ENCODE measurements at regions not wholly inside any gene's neighbourhood (a gene's known extent, or its start where the extent isn't known, plus 50 kb on each side); places are given as distances from the start of the nearest gene placed in this dataset.

DNA sequence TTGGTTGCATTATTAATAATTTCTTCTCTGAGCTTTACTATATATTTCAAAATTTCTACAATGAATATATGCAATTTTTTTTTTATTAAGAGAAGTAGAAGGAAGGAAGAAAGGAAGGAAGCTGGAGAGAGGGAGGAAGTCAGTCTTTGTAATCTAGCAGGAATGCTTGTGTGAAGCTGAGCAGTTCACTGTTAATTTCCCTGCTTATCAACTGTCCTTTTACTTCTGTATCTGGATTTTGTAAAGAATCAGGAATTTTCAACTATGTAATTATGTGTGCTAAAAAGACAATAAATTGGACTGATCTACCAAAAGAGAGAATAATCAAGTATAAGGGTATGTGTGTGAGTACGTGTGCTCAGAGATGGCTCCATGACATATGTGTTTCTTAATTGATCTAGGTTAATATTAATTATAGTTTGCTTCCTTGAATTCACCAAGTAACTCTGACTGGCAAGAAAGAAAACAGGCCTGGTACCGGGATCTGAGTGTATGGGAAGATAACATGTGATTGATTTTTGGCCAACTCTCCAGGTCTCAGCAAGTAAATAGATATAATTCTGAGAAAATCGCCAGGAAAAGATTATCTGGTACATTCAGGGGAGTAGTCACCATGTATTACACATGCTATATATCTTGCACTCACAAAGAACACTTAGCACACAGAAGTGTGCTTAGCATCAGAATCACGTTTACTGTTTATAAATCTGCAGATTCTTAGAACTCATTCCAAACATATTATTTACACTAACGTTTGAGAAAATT lies 1758.8 kb upstream of the WWC1 start:
- TF ChIP-seq, protein P1, sequence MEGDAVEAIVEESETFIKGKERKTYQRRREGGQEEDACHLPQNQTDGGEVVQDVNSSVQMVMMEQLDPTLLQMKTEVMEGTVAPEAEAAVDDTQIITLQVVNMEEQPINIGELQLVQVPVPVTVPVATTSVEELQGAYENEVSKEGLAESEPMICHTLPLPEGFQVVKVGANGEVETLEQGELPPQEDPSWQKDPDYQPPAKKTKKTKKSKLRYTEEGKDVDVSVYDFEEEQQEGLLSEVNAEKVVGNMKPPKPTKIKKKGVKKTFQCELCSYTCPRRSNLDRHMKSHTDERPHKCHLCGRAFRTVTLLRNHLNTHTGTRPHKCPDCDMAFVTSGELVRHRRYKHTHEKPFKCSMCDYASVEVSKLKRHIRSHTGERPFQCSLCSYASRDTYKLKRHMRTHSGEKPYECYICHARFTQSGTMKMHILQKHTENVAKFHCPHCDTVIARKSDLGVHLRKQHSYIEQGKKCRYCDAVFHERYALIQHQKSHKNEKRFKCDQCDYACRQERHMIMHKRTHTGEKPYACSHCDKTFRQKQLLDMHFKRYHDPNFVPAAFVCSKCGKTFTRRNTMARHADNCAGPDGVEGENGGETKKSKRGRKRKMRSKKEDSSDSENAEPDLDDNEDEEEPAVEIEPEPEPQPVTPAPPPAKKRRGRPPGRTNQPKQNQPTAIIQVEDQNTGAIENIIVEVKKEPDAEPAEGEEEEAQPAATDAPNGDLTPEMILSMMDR (IDR thresholded peaks at IDR 0.05; ENCODE audit: extremely low read depth, low read depth, low read length) = no peak
- DNase-seq (ENCODE audit: insufficient read length, low spot score, missing footprints) = no peak
- no peak overlapping the region for H3K27ac ChIP-seq (ENCODE audit: low read depth, low read length)
- no peak overlapping the region for H3K4me3 ChIP-seq (ENCODE audit: insufficient read depth, low read length)
- no peaks in the 10 kb centered on the region for H4K20me1 ChIP-seq (ENCODE audit: insufficient read depth, low read length)
- no peaks in the 10 kb centered on the region for H3K9me3 ChIP-seq (ENCODE audit: low read depth, low read length)
- H3K4me2 ChIP-seq (ENCODE audit: insufficient read depth, low read length) = no peak overlapping the region
- H3K36me3 ChIP-seq (ENCODE audit: insufficient read depth, low read length) = no peaks in the 10 kb centered on the region
- no peak overlapping the region for H2AFZ ChIP-seq (ENCODE audit: low read length)
- no peaks in the 10 kb centered on the region for H3K4me1 ChIP-seq (ENCODE audit: insufficient read depth, low read length)
- no peaks in the 10 kb centered on the region for H3K79me2 ChIP-seq (ENCODE audit: insufficient read depth, low read length)
- no peaks in the 10 kb centered on the region for H3K27me3 ChIP-seq (ENCODE audit: insufficient read depth, low read length)

DNA sequence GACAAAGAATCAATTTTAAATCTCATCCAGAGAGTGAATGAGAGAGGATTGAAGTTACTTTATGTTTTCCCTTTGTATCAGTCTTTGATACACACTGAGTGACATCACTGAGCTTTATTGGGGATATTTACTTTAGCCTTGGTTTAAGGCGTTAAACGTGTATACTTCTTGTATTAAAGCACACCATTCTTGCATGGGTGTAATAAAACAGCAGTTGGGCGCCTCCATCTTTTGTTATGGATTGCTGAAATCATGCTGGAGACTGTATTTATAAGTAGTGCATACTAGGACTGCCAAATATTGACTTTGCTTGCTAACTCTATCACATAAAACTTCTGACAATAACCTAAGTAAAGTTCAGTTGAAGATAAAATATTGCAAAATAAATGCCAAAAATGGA lies 1755.8 kb upstream of the WWC1 start:
- DNase-seq (ENCODE audit: insufficient read length, low spot score, missing footprints) = no peak
- Histone ChIP-seq H3K4me1 (ENCODE audit: insufficient read depth, low read length) (no peaks in the 10 kb centered on the region), H4K20me1 (ENCODE audit: insufficient read depth, low read length) (no peaks in the 10 kb centered on the region), H2AFZ (ENCODE audit: low read length) (no peak overlapping the region), H3K4me2 (ENCODE audit: insufficient read depth, low read length) (no peak overlapping the region), H3K9me3 (ENCODE audit: low read depth, low read length) (peaks cover 2% of the 10 kb centered on the region), H3K79me2 (ENCODE audit: insufficient read depth, low read length) (no peaks in the 10 kb centered on the region), H3K4me3 (ENCODE audit: insufficient read depth, low read length) (no peak overlapping the region), H3K27me3 (ENCODE audit: insufficient read depth, low read length) (no peaks in the 10 kb centered on the region), H3K27ac (ENCODE audit: low read depth, low read length) (no peak overlapping the region), H3K36me3 (ENCODE audit: insufficient read depth, low read length) (no peaks in the 10 kb centered on the region)
- TF ChIP-seq, protein P1 (IDR thresholded peaks at IDR 0.05; ENCODE audit: extremely low read depth, low read depth, low read length) = no peak

DNA sequence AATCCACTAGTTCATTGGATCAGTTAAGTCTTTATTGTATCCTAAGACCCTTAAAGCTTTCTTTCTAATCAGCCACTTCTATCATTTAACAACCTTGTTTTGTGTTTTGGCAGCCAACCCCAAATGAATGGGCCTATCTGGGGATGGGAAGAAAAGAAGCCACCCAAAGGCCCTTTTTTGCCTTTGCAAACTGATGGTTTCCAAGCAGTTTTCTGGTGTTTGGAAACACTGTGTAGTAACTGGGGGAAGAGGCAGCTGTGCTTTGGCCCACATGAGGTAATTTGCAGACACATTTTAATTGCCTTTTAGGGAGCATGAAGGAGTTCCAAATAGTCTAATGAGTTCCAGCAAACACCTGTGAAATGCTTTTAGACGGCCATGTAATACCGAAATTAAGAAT lies 1751.3 kb upstream of the WWC1 start:
- TF ChIP-seq, protein P1 (IDR thresholded peaks at IDR 0.05; ENCODE audit: extremely low read depth, low read depth, low read length) = no peak
- no peaks in the 10 kb centered on the region for H3K27me3 ChIP-seq (ENCODE audit: insufficient read depth, low read length)
- DNase-seq (ENCODE audit: insufficient read length, low spot score, missing footprints) = no peak
- H4K20me1 ChIP-seq (ENCODE audit: insufficient read depth, low read length) = no peaks in the 10 kb centered on the region
- H3K27ac ChIP-seq (ENCODE audit: low read depth, low read length) = no peak overlapping the region
- no peaks in the 10 kb centered on the region for H3K36me3 ChIP-seq (ENCODE audit: insufficient read depth, low read length)
- H3K4me2 ChIP-seq (ENCODE audit: insufficient read depth, low read length) = no peak overlapping the region
- peaks cover 2% of the 10 kb centered on the region for H3K9me3 ChIP-seq (ENCODE audit: low read depth, low read length)
- H3K4me3 ChIP-seq (ENCODE audit: insufficient read depth, low read length) = no peak overlapping the region
- no peaks in the 10 kb centered on the region for H3K79me2 ChIP-seq (ENCODE audit: insufficient read depth, low read length)
- H2AFZ ChIP-seq (ENCODE audit: low read length) = no peak overlapping the region
- H3K4me1 ChIP-seq (ENCODE audit: insufficient read depth, low read length) = no peaks in the 10 kb centered on the region

DNA sequence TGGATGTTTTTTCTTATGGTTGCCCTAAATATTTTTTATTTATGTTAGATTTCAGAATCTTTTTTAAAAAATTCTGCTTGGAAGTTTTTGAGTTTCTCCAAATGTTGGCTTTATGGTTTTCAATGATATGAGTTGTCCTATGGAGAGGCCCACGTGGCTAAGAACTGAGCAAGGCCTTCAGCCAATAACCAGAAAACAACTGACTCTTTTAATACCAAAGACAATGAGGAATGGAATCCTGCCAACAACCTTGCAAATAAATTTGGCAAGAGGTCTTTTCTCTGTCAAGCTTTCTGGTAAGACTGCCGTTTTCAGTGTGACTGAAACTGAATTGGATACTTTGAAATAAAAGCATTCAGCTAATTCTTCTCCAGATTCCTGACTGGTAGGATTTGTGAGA lies 1740.1 kb upstream of the WWC1 start:
- H3K27me3 ChIP-seq (ENCODE audit: insufficient read depth, low read length) = no peaks in the 10 kb centered on the region
- H4K20me1 ChIP-seq (ENCODE audit: insufficient read depth, low read length) = no peaks in the 10 kb centered on the region
- no peak overlapping the region for H3K4me3 ChIP-seq (ENCODE audit: insufficient read depth, low read length)
- TF ChIP-seq, protein P1 (IDR thresholded peaks at IDR 0.05; ENCODE audit: extremely low read depth, low read depth, low read length) = no peak
- peaks cover 4% of the 10 kb centered on the region for H3K9me3 ChIP-seq (ENCODE audit: low read depth, low read length)
- no peak for DNase-seq (ENCODE audit: insufficient read length, low spot score, missing footprints)
- no peak overlapping the region for H2AFZ ChIP-seq (ENCODE audit: low read length)
- H3K79me2 ChIP-seq (ENCODE audit: insufficient read depth, low read length) = no peaks in the 10 kb centered on the region
- H3K4me2 ChIP-seq (ENCODE audit: insufficient read depth, low read length) = no peak overlapping the region
- no peak overlapping the region for H3K27ac ChIP-seq (ENCODE audit: low read depth, low read length)
- no peaks in the 10 kb centered on the region for H3K36me3 ChIP-seq (ENCODE audit: insufficient read depth, low read length)
- H3K4me1 ChIP-seq (ENCODE audit: insufficient read depth, low read length) = no peaks in the 10 kb centered on the region
